ENCODE measurements at regions not wholly inside any gene's neighbourhood (a gene's known extent, or its start where the extent isn't known, plus 50 kb on each side); places are given as distances from the start of the nearest gene placed in this dataset.

DNA sequence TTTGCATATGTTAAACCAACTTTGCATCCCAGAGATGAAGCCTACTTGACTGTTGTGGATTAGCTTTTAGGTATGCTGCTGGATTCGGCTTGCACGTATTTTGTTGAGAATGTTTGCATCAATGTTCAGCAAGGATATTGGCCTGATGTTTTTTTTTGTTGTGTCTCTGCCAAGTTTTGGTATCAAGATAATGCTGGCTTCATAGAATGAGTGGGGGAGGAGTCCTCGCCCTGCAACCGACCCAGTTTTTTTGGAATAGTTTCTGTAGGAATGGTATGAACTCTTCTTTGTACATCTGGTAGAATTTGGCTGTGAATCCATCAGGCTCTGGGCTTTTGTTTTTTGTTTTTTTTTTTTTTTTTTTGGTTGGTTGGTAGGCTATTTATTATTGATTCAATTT, 147.9 kb downstream of the AHR start:
- Histone ChIP-seq H3K9me3 (ENCODE audit: low read length) (peaks cover 9% of the 10 kb centered on the region), H3K4me2 (ENCODE audit: low read length) (no peak overlapping the region), H2AFZ (ENCODE audit: low read depth, low read length) (no peak overlapping the region), H3K9ac (ENCODE audit: low read length) (no peak overlapping the region), H3K9me2 (ENCODE audit: insufficient read depth, low read length) (no peaks in the 10 kb centered on the region), H3F3A (ENCODE audit: insufficient read depth, low read length, poor library complexity, severe bottlenecking) (no peaks in the 10 kb centered on the region), H3K36me3 (ENCODE audit: insufficient read depth, low read length) (no peaks in the 10 kb centered on the region), H3K27ac (ENCODE audit: low read length) (no peak overlapping the region), H3K27me3 (ENCODE audit: insufficient read depth, low read depth, low read length) (no peaks in the 10 kb centered on the region), H4K20me1 (ENCODE audit: insufficient read depth) (no peaks in the 10 kb centered on the region), H3K79me2 (replicated peaks; ENCODE audit: insufficient read depth, low read length) (no peaks in the 10 kb centered on the region), H3K4me3 (ENCODE audit: low read length) (no peak overlapping the region)
- TF ChIP-seq MXI1 (conservative IDR thresholded peaks at IDR 0.05; ENCODE audit: poor library complexity, severe bottlenecking) (no peak), SMC3 (conservative IDR thresholded peaks at IDR 0.05; ENCODE audit: poor library complexity) (no peak), POLR2AphosphoS5 (IDR thresholded peaks at IDR 0.05) (no peak), RAD21 (conservative IDR thresholded peaks at IDR 0.05) (no peak), REST (IDR thresholded peaks at IDR 0.05; ENCODE audit: borderline replicate concordance) (no peak)
- TF ChIP-seq, protein P1, sequence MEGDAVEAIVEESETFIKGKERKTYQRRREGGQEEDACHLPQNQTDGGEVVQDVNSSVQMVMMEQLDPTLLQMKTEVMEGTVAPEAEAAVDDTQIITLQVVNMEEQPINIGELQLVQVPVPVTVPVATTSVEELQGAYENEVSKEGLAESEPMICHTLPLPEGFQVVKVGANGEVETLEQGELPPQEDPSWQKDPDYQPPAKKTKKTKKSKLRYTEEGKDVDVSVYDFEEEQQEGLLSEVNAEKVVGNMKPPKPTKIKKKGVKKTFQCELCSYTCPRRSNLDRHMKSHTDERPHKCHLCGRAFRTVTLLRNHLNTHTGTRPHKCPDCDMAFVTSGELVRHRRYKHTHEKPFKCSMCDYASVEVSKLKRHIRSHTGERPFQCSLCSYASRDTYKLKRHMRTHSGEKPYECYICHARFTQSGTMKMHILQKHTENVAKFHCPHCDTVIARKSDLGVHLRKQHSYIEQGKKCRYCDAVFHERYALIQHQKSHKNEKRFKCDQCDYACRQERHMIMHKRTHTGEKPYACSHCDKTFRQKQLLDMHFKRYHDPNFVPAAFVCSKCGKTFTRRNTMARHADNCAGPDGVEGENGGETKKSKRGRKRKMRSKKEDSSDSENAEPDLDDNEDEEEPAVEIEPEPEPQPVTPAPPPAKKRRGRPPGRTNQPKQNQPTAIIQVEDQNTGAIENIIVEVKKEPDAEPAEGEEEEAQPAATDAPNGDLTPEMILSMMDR (IDR thresholded peaks at IDR 0.05; ENCODE audit: poor library complexity, severe bottlenecking) = no peak

GRCh38 chr7:17447728-17448478, 149.5 kb downstream of the AHR start:
- Histone ChIP-seq H3K9me3 (ENCODE audit: low read length) (peaks cover 9% of the 10 kb centered on the region), H3K4me3 (ENCODE audit: low read length) (no peak overlapping the region), H3K9me2 (ENCODE audit: insufficient read depth, low read length) (no peaks in the 10 kb centered on the region), H3F3A (ENCODE audit: insufficient read depth, low read length, poor library complexity, severe bottlenecking) (no peaks in the 10 kb centered on the region), H4K20me1 (ENCODE audit: insufficient read depth) (no peaks in the 10 kb centered on the region), H3K9ac (ENCODE audit: low read length) (no peak overlapping the region), H3K4me2 (ENCODE audit: low read length) (no peak overlapping the region), H2AFZ (ENCODE audit: low read depth, low read length) (no peak overlapping the region), H3K27ac (ENCODE audit: low read length) (no peak overlapping the region), H3K36me3 (ENCODE audit: insufficient read depth, low read length) (no peaks in the 10 kb centered on the region), H3K79me2 (replicated peaks; ENCODE audit: insufficient read depth, low read length) (no peaks in the 10 kb centered on the region), H3K27me3 (ENCODE audit: insufficient read depth, low read depth, low read length) (no peaks in the 10 kb centered on the region)
- TF ChIP-seq EP300 (conservative IDR thresholded peaks at IDR 0.05; ENCODE audit: poor library complexity, severe bottlenecking) (no peak), TAF1 (IDR thresholded peaks at IDR 0.05; ENCODE audit: low read depth) (no peak), POLR2AphosphoS5 (IDR thresholded peaks at IDR 0.05) (no peak)
